ENCODE measurements at regions not wholly inside any gene's neighbourhood (a gene's known extent, or its start where the extent isn't known, plus 50 kb on each side); places are given as distances from the start of the nearest gene placed in this dataset.

DNA sequence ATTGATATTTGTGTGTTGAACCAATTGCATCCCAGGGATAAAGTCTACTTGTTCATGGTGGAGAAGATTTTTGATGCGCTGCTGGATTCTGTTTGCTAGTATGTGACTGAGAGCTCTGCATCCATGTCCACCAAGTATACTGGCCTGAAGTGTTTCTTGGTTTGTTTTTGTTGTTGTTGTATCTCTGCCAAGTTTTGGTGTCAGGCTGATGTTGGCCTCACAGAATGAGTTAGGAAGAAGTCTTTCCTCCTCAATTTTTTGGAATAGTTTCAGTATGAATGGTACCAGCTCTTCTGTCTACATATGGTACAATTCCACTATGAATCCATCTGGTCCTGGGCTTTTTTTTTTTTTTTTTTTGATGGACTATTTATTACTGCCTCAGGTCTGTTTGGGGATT is 50.9 kb upstream of the OSTN start:
- no peak for DNase-seq (ENCODE audit: low spot score)
- BruUV-seq (replicated peaks) = no TSS peak
- TF ChIP-seq, protein P1, sequence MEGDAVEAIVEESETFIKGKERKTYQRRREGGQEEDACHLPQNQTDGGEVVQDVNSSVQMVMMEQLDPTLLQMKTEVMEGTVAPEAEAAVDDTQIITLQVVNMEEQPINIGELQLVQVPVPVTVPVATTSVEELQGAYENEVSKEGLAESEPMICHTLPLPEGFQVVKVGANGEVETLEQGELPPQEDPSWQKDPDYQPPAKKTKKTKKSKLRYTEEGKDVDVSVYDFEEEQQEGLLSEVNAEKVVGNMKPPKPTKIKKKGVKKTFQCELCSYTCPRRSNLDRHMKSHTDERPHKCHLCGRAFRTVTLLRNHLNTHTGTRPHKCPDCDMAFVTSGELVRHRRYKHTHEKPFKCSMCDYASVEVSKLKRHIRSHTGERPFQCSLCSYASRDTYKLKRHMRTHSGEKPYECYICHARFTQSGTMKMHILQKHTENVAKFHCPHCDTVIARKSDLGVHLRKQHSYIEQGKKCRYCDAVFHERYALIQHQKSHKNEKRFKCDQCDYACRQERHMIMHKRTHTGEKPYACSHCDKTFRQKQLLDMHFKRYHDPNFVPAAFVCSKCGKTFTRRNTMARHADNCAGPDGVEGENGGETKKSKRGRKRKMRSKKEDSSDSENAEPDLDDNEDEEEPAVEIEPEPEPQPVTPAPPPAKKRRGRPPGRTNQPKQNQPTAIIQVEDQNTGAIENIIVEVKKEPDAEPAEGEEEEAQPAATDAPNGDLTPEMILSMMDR (conservative IDR thresholded peaks at IDR 0.05; ENCODE audit: low read length) = no peak
- TF ChIP-seq EZH2phosphoT487 (IDR thresholded peaks at IDR 0.05; ENCODE audit: borderline replicate concordance, low read depth, low read length) = no peak
- no peaks in the 10 kb centered on the region for H3K79me2 ChIP-seq (ENCODE audit: insufficient read depth, low read depth, low read length)
- peak overlapping the region; percentile 44; the same call in 1 of the 2 replicates for H2AFZ ChIP-seq (ENCODE audit: low read length)
- ChIA-PET POLR2A (interaction anchor here (0.6 to 3.5 kb wide), 11 partner anchors 9 to 1850 kb away, joined by 3 to 14 read pairs (median 4); no protein-coding TSS in a partner anchor), CTCF (ENCODE audit: unreplicated experiment) (interaction anchor here (0.6 kb wide), 1 partner anchor 75 kb away, joined by 3 read pairs; no protein-coding TSS in a partner anchor)
- H3K9me3 ChIP-seq (ENCODE audit: low read length) = peaks cover 6% of the 10 kb centered on the region; the same call in 1 of the 2 replicates
- intact Hi-C loops (cut with micrococcal nuclease; ENCODE audit: unreplicated experiment) = no loop called here
- no peak overlapping the region for H3K27ac ChIP-seq (ENCODE audit: low read depth, low read length, poor library complexity, severe bottlenecking)
- H3K9me2 ChIP-seq (ENCODE audit: insufficient read depth, low read length) = no peaks in the 10 kb centered on the region
- no peak overlapping the region for H3K4me3 ChIP-seq (ENCODE audit: low read depth, low read length, poor library complexity, severe bottlenecking)
- peaks cover 30% of the 10 kb centered on the region for H3K4me1 ChIP-seq (ENCODE audit: insufficient read depth, low read length, poor library complexity, severe bottlenecking)
- H4K20me1 ChIP-seq (ENCODE audit: insufficient read depth, low read length) = no peaks in the 10 kb centered on the region
- no peak overlapping the region for H3K4me2 ChIP-seq (ENCODE audit: low read length)
- H3K36me3 ChIP-seq (ENCODE audit: insufficient read depth, low read length) = peaks cover 5% of the 10 kb centered on the region; the same call in 1 of the 2 replicates

DNA sequence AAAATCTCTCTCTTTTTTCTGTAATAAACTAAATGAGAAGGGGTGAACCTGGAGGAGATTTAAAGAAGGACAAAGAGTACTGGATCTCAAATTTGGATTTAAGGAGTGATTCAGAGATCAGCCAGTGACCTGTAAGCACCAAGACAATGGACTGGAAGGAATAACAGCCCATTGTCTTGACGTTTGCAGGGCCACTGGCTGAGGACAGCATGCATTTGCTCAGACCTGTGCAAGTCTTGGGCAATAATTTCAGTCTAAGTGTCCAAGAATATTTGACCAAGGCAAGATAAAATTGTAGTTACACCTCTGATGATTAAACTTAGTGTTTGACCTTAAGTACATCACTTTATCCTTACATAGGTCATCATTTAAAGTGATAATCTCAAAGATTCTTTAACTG is 55.8 kb upstream of the OSTN start:
- BruUV-seq (replicated peaks) = no TSS peak
- TF ChIP-seq EZH2phosphoT487 (IDR thresholded peaks at IDR 0.05; ENCODE audit: borderline replicate concordance, low read depth, low read length) = no peak
- TF ChIP-seq, protein P1 (conservative IDR thresholded peaks at IDR 0.05; ENCODE audit: low read length) = no peak
- peak overlapping the region; percentile 97 for H2AFZ ChIP-seq (ENCODE audit: low read length)
- H3K9me3 ChIP-seq (ENCODE audit: low read length) = peaks cover 18% of the 10 kb centered on the region; the same call in 1 of the 2 replicates
- no peaks in the 10 kb centered on the region for H4K20me1 ChIP-seq (ENCODE audit: insufficient read depth, low read length)
- peak overlapping the region; percentile 81 for H3K27ac ChIP-seq (ENCODE audit: low read depth, low read length, poor library complexity, severe bottlenecking)
- H3K9me2 ChIP-seq (ENCODE audit: insufficient read depth, low read length) = no peaks in the 10 kb centered on the region
- DNase-seq (ENCODE audit: low spot score) = no peak
- H3K4me3 ChIP-seq (ENCODE audit: low read depth, low read length, poor library complexity, severe bottlenecking) = no peak overlapping the region
- peaks cover 8% of the 10 kb centered on the region for H3K36me3 ChIP-seq (ENCODE audit: insufficient read depth, low read length)
- peak overlapping the region; percentile 75 for H3K4me2 ChIP-seq (ENCODE audit: low read length)
- CTCF ChIA-PET (ENCODE audit: unreplicated experiment) = no interaction called here
- POLR2A ChIA-PET = interaction anchor here (0.7 to 5.0 kb wide), 17 partner anchors 9 to 989 kb away, joined by 3 to 28 read pairs (median 4); no protein-coding TSS in a partner anchor
- H3K79me2 ChIP-seq (ENCODE audit: insufficient read depth, low read depth, low read length) = no peaks in the 10 kb centered on the region
- peaks cover 49% of the 10 kb centered on the region for H3K4me1 ChIP-seq (ENCODE audit: insufficient read depth, low read length, poor library complexity, severe bottlenecking)
- intact Hi-C loops (cut with micrococcal nuclease; ENCODE audit: unreplicated experiment) = no loop called here

DNA sequence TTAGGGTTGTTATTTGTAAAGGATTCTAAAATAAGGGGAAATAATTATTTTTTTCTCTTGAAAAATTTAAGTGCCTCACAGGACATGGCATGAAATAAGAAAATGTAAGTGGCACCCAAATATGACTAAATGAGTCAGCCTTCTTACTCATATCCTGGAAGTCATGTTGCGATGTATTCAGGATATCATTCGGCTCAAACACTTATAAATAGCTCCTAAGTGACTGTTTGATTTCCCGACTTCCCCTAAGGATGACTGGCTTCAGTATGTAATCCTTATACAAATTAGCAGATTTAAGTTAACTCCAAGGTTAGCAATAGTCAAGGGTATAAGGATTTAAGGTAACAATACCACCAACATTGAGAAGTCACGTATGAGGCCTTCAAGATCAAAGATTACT is 57.3 kb upstream of the OSTN start:
- POLR2A ChIA-PET = interaction anchor here (5.0 kb wide), 1 partner anchor 7 kb away, joined by 28 read pairs; no protein-coding TSS in a partner anchor
- H3K4me2 ChIP-seq (ENCODE audit: low read length) = no peak overlapping the region
- H3K79me2 ChIP-seq (ENCODE audit: insufficient read depth, low read depth, low read length) = no peaks in the 10 kb centered on the region
- H3K9me2 ChIP-seq (ENCODE audit: insufficient read depth, low read length) = no peaks in the 10 kb centered on the region
- peaks cover 25% of the 10 kb centered on the region; the same call in 1 of the 2 replicates for H3K9me3 ChIP-seq (ENCODE audit: low read length)
- no peak for DNase-seq (ENCODE audit: low spot score)
- no TSS peak for BruUV-seq (replicated peaks)
- no peak for TF ChIP-seq EZH2phosphoT487 (IDR thresholded peaks at IDR 0.05; ENCODE audit: borderline replicate concordance, low read depth, low read length)
- TF ChIP-seq, protein P1 (conservative IDR thresholded peaks at IDR 0.05; ENCODE audit: low read length) = no peak
- intact Hi-C loops (cut with micrococcal nuclease; ENCODE audit: unreplicated experiment) = no loop called here
- H2AFZ ChIP-seq (ENCODE audit: low read length) = no peak overlapping the region
- no peak overlapping the region for H3K4me3 ChIP-seq (ENCODE audit: low read depth, low read length, poor library complexity, severe bottlenecking)
- peaks cover 17% of the 10 kb centered on the region for H3K36me3 ChIP-seq (ENCODE audit: insufficient read depth, low read length)
- CTCF ChIA-PET (ENCODE audit: unreplicated experiment) = no interaction called here
- H4K20me1 ChIP-seq (ENCODE audit: insufficient read depth, low read length) = no peaks in the 10 kb centered on the region
- H3K27ac ChIP-seq (ENCODE audit: low read depth, low read length, poor library complexity, severe bottlenecking) = no peak overlapping the region
- peaks cover 60% of the 10 kb centered on the region for H3K4me1 ChIP-seq (ENCODE audit: insufficient read depth, low read length, poor library complexity, severe bottlenecking)
